ENCODE measurements at regions not wholly inside any gene's neighbourhood (a gene's known extent, or its start where the extent isn't known, plus 50 kb on each side); places are given as distances from the start of the nearest gene placed in this dataset.

DNA sequence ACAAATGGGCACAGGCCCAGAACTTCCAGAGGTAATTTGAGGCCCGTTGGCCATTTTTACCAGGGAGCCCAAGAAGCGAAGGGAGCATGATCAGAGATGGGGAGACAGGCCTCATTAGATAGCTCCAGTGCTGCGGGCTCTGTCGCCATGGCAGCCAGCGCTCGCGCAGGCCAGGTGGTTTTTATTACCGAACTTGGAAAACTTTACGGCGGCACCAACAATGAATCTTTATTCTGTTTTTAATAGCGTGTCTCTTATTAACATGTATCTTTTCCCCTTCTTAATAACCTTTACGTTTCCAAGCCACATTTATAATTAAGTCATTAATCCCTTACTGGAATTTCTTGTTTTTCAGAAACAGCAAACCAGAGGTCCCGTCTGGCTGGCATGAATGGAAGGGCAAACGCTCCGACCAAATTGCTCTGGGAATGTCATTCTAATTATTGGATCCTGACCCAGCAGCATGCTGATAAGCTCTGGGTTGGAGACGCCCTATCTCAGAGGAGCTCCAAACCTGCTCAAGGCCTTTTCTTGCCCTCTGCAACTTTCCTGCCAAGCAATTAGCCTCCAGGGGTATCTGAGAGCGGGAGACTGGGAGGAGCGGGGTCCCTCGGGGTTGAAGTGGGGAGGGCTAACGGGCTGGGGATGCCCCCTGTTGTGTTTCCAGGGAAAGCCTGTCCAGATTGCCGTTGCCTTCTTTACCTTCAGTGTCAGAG lies 256.4 kb downstream of the TLE3 start:
- TF ChIP-seq, protein P1, sequence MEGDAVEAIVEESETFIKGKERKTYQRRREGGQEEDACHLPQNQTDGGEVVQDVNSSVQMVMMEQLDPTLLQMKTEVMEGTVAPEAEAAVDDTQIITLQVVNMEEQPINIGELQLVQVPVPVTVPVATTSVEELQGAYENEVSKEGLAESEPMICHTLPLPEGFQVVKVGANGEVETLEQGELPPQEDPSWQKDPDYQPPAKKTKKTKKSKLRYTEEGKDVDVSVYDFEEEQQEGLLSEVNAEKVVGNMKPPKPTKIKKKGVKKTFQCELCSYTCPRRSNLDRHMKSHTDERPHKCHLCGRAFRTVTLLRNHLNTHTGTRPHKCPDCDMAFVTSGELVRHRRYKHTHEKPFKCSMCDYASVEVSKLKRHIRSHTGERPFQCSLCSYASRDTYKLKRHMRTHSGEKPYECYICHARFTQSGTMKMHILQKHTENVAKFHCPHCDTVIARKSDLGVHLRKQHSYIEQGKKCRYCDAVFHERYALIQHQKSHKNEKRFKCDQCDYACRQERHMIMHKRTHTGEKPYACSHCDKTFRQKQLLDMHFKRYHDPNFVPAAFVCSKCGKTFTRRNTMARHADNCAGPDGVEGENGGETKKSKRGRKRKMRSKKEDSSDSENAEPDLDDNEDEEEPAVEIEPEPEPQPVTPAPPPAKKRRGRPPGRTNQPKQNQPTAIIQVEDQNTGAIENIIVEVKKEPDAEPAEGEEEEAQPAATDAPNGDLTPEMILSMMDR (IDR thresholded peaks at IDR 0.05) = no peak
- TF ChIP-seq POLR2A (IDR thresholded peaks at IDR 0.05) = no peak

Data from thyroid gland (tissue), 4 donors.